NCI-H2196 (cell line): ENCODE measurements at regions not wholly inside any gene's neighbourhood (a gene's known extent, or its start where the extent isn't known, plus 50 kb on each side); places are given as distances from the start of the nearest gene placed in this dataset.

Experiments used
- DNase-seq: peaks from one replicate; lab custom pipeline; 2025; ENCODE audit not compliant: unreplicated experiment; lab: John Stamatoyannopoulos, UW

DNA sequence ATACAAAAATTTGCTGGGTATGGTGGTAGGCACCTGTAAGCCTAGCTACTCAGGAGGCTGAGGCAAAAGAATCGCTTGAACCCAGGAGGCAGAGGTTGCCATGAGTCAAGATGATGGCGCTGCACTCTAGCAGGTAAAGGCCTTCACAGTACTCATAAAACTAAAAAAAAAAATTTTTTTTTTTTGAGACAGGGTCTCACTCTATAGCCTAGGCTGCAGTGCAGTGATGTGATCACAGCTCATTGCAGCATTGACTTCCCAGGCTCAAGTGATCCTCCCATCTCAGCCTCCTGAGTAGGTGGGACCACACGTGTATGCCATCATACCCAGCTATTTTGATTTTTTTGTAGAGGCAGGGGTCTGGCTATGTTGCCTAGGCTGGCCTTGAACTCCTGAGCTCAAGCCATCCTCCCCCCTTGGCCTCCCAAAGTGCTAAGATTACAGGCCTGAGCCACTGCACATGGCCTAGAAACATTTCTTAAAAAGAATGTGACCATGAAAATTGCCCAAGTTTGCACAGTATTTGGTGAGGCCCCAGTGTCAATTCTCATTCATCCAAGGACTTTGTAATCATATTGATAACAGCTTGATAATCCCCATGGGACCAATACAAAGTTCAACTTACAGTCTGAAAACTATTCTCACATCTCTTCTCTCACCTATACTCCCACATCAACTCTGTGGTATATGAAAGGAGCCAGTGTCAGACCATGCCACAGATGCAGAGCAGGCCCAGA lies 64.2 kb upstream of the MYCN start:
- DNase-seq: no peak

DNA sequence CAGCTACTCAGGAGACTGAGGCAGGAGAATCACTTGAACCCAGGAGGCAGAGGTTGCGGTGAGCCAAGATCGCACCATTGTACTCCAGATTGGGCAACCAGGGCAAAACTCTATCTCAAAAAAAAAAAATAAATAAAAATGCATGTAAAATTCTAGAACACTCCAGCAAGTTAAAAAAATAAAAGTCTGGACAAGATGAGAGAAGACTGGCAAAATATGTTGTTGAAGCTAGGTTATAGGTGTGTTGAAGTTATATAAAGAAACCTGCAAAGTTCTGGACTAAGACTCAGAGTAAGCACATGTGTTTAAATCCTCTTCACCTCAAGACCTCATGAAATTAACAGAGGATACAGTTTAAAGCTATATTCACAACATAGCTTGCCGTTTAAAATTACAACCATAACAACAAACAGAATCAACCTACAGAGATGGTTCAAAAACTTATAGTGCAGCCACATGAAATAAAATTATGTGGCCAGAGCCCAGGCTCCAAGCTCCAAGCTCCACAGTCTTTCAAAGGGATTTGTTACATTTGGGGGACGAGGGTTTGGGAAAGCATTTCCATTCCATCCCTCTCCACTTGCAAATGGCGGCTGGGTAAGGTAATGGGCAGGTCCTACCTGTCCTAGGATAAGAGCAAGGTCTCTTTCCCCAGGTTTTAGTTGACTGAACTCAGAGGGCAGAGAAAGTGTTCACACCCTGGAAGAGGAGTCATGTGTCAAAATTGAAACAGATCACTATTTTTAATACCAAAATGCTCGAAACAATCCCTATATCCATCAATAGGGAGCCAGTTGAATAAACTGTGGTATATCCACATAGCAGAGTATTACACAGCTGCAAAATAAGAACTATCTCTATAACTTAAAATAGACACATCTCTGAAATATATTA lies 59.9 kb upstream of the MYCN start:
- DNase-seq: no peak

DNA sequence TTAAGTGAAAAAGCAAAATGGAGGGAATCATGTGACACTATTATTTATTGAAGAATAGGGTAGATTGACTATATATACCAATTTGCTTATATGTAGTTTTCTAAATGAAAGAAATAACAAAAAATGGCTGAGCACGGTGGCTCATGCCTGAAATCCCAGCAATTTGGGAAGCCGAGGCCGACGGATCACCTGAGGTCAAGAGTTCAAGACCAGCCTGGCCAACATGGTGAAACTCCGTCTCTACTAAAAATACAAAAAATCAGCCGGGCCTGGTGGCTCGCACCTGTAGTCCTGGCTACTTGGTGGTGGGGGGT lies 59.3 kb upstream of the MYCN start:
- no peak for DNase-seq

- DNase-seq: no peak
These were observed 58.7 kb upstream of the MYCN start for GRCh38 chr2:15881676-15882075.

DNA sequence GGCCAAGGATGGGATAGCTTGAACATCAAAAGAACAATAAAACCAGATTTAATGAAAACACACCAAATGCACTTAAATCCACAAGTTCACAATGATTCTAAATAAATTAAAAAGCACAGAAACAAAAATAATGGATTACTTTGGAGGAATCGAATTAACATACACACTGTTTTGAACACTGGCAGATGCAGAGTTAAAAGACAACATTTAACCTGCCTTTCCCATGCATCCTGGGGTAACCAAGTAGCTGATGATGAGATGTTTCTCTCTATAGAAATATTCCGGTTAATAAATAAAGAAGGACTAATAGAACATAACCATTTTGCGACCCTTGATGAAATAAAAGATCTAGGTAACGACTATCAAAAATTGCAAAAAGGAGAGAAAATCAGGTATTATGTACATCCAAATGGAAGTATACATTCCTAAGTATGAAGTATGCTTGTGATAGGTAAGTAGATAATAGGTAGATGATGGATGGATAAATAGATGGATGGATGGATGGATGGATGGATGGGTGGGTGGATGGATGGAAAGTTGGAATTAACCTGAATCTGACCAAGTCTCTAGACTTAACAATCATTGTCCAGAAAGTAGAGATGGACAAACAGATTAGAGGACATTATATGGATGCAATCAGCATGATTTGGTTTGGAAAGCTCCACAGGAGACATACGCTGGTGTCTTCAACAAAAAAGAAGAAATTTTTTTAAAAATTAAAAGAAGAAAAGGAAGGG lies 57.4 kb upstream of the MYCN start:
- DNase-seq: no peak

- DNase-seq: no peak
These were observed 56.7 kb upstream of the MYCN start for GRCh38 chr2:15883684-15884083.

GRCh38 chr2:15884790-15885189 lies 55.6 kb upstream of the MYCN start:
- DNase-seq: no peak

DNA sequence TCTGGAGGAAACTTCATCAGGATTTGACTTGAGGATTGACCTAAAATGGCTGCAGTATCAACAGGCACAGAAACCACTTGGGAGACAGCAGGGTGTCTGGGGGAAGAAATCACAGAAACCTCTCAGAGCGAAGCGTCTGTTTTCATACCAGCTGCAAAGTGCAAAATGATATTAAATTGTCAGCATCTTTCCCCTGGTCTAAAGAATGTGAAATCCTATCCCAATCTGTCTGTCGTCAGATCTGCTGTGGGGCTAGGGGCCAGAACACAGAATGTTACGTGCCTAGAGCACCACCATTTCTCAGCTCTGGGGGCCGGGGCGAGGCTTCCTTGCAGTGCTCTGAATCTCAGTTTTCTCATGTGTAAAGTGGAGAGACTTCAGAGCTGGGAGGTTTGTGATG lies 54.1 kb upstream of the MYCN start:
- DNase-seq: no peak

DNA sequence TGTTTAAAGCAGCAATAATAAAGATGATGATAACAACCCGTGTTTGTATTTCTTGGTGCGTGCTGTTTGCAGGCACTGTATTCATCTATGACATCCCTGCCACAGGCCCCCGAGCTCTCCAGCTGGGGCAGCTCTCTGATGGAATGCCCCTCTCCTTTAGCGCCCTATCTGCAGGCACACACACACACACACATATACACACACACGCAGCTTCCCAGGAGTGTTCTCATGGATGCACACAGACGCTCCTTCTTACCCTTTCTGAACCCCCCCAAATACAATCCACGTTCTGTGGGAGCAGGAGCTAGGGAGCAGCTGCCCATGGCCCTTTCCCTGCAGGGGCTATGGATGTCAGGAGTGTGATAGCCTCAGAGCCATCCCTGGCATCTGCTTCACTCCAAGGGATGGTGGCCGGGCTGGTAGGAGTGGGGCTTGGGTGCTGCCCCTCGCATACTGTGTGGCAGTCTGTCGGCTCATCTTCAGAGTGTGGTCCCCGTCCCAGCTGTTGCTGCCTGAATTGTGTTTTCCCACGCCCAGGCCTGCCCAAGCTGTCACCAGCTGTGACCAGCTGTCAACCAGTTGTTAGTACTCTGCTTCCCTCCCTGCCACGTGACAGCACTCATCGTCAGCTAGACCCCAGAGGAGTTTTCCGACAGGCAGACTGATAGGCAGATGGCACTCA lies 50.8 kb upstream of the MYCN start:
- DNase-seq: no peak

DNA sequence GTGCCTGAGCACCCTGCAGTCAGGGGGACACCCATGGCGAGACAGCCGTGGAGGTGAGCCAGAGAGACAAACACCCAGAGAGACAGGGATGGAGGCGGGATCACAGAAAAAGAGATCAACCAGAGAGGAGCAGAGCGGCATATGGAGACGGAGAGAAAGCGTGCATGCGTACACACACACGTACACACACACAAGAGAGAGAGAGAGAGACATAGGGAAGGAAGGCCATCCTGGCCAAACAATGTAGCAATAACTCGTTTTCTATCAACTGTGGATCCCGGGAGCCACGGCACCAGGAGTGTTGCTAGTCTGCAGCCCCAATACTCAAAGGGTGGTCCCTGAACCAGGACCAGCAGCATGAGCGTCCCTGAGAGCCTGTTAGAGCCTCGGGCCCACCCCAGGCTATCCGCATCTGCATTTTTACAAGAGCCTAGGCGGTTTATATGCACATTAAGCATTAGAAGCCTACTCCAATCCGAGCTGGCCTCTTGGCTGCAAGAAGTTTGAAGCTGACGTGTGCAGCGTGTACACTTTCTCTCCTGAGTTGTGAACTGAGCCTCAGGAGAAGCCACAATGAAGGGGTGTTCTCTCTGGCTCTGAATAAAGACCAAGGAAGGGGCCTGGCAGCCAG lies 50.1 kb upstream of the MYCN start:
- no peak for DNase-seq
